ENCODE measurements at regions not wholly inside any gene's neighbourhood (a gene's known extent, or its start where the extent isn't known, plus 50 kb on each side); places are given as distances from the start of the nearest gene placed in this dataset.
"Not testable (repeated sequence)": the region's sequence is repeated elsewhere in the genome, so short reads cannot be mapped to it uniquely, and the experiment has no call there.

- DNase-seq (ENCODE audit: low read depth in 2 of 2): no peak
Observed at GRCh38 chr6:78231002-78231401, 578.2 kb downstream of the MEI4 start.

GRCh38 chr6:78243519-78243918 lies 590.7 kb downstream of the MEI4 start:
- DNase-seq (ENCODE audit: low read depth in 2 of 2): peak; percentile 53 to 75

GRCh38 chr6:78251931-78252330 lies 599.1 kb downstream of the MEI4 start:
- DNase-seq (ENCODE audit: low read depth in 2 of 2): no peak

GRCh38 chr6:78253618-78254017 lies 600.8 kb downstream of the MEI4 start:
- DNase-seq (ENCODE audit: low read depth in 2 of 2): no peak

- DNase-seq (ENCODE audit: low read depth in 2 of 2): no peak
Observed at GRCh38 chr6:78259935-78260334, 607.1 kb downstream of the MEI4 start.

GRCh38 chr6:78260427-78260826 lies 606.9 kb upstream of the IRAK1BP1 start:
- DNase-seq (ENCODE audit: low read depth in 2 of 2): not testable (repeated sequence)

GRCh38 chr6:78268591-78269452 lies 598.5 kb upstream of the IRAK1BP1 start:
- no peak for DNase-seq (ENCODE audit: low read depth in 2 of 2)

- no peak for DNase-seq (ENCODE audit: low read depth in 2 of 2)
Observed at GRCh38 chr6:78300885-78301284, 566.5 kb upstream of the IRAK1BP1 start.

- DNase-seq (ENCODE audit: low read depth in 2 of 2): no peak
Observed at GRCh38 chr6:78302411-78302810, 564.9 kb upstream of the IRAK1BP1 start.

GRCh38 chr6:78308025-78308424 lies 559.3 kb upstream of the IRAK1BP1 start:
- DNase-seq (ENCODE audit: low read depth in 2 of 2): peak; percentile 0 to 30

- DNase-seq (ENCODE audit: low read depth in 2 of 2): no peak
Observed at GRCh38 chr6:78322068-78322845, 545.1 kb upstream of the IRAK1BP1 start.

GRCh38 chr6:78324213-78324612 lies 543.1 kb upstream of the IRAK1BP1 start:
- peak in 1 of 2 donors; percentile 1 for DNase-seq (ENCODE audit: low read depth in 2 of 2)

- no peak for DNase-seq (ENCODE audit: low read depth in 2 of 2)
Observed at GRCh38 chr6:78340755-78341154, 526.6 kb upstream of the IRAK1BP1 start.

- no peak for DNase-seq (ENCODE audit: low read depth in 2 of 2)
Observed at GRCh38 chr6:78345882-78346281, 521.5 kb upstream of the IRAK1BP1 start.

- no peak for DNase-seq (ENCODE audit: low read depth in 2 of 2)
Observed at GRCh38 chr6:78347191-78347916, 520.0 kb upstream of the IRAK1BP1 start.

- no peak for DNase-seq (ENCODE audit: low read depth in 2 of 2)
Observed at GRCh38 chr6:78353040-78353439, 514.3 kb upstream of the IRAK1BP1 start.

GRCh38 chr6:78363688-78364087 lies 503.7 kb upstream of the IRAK1BP1 start:
- DNase-seq (ENCODE audit: low read depth in 2 of 2): no peak

GRCh38 chr6:78365473-78365872 lies 501.9 kb upstream of the IRAK1BP1 start:
- DNase-seq (ENCODE audit: low read depth in 2 of 2): no peak

- DNase-seq (ENCODE audit: low read depth in 2 of 2): no peak
Observed at GRCh38 chr6:78377056-78377455, 490.3 kb upstream of the IRAK1BP1 start.

GRCh38 chr6:78379982-78380381 lies 487.4 kb upstream of the IRAK1BP1 start:
- no peak for DNase-seq (ENCODE audit: low read depth in 2 of 2)

GRCh38 chr6:78380541-78380940 lies 486.8 kb upstream of the IRAK1BP1 start:
- DNase-seq (ENCODE audit: low read depth in 2 of 2): no peak

GRCh38 chr6:78383968-78384367 lies 483.4 kb upstream of the IRAK1BP1 start:
- no peak for DNase-seq (ENCODE audit: low read depth in 2 of 2)

Data from lung microvascular endothelial cell (primary cell).